Mammary epithelial cell (primary cell): ENCODE measurements at regions not wholly inside any gene's neighbourhood (a gene's known extent, or its start where the extent isn't known, plus 50 kb on each side); places are given as distances from the start of the nearest gene placed in this dataset.

Source experiments
- CTCF ChIP-seq, 2 donors: IDR thresholded peaks in 1 of 2; conservative IDR thresholded peaks in 1 of 2; 2 replicates each; pipeline ENCODE4 v1.5.1; 2011 to 2012; ENCODE audit warnings: inconsistent platforms in 2 of 2, low read length in 2 of 2, mild to moderate bottlenecking in 2 of 2, control low read depth in 1 of 2, low read depth in 1 of 2; ENCODE audit not compliant: insufficient read depth in 1 of 2; ENCODE audit errors: extremely low read depth in 1 of 2
- EZH2 ChIP-seq: IDR thresholded peaks from 2 replicates; pipeline ENCODE4 v1.6.1; 2012; ENCODE audit warnings: low read length, inconsistent platforms, borderline replicate concordance

- TF ChIP-seq EZH2, result no peak
- TF ChIP-seq CTCF (conservative IDR thresholded peaks at IDR 0.05 in 1 of 2, IDR thresholded peaks at IDR 0.05 in 1 of 2; ENCODE audit: extremely low read depth in 1 of 2, insufficient read depth in 1 of 2, low read depth in 1 of 2, low read length in 2 of 2), result no peak
These were observed 232.8 kb upstream of the PTGER4 start for GRCh38 chr5:40446910-40447309.
